Ishikawa (cell line): ENCODE measurements at regions not wholly inside any gene's neighbourhood (a gene's known extent, or its start where the extent isn't known, plus 50 kb on each side); places are given as distances from the start of the nearest gene placed in this dataset.

ENCODE experiments used
- CEBPB ChIP-seq: IDR thresholded peaks from 2 replicates; pipeline ENCODE4 v1.6.1; 2012
- CREB1 ChIP-seq: IDR thresholded peaks from 2 replicates; pipeline ENCODE4 v1.6.1; 2012; ENCODE audit warnings: low read depth
- TAF1 ChIP-seq: IDR thresholded peaks from 2 replicates; pipeline ENCODE4 v1.6.1; 2012; ENCODE audit warnings: low read depth, mild to moderate bottlenecking
- TCF12 ChIP-seq: IDR thresholded peaks from 2 replicates; pipeline ENCODE4 v1.6.1; 2012; ENCODE audit warnings: low read depth
- TF ChIP-seq, protein P1 (sequence below): IDR thresholded peaks from 2 replicates; pipeline ENCODE4 v1.6.1; 2012
- TF ChIP-seq, protein P2 (sequence below): IDR thresholded peaks from 2 replicates; pipeline ENCODE4 v1.6.1; 2012; ENCODE audit warnings: low read depth, mild to moderate bottlenecking

DNA sequence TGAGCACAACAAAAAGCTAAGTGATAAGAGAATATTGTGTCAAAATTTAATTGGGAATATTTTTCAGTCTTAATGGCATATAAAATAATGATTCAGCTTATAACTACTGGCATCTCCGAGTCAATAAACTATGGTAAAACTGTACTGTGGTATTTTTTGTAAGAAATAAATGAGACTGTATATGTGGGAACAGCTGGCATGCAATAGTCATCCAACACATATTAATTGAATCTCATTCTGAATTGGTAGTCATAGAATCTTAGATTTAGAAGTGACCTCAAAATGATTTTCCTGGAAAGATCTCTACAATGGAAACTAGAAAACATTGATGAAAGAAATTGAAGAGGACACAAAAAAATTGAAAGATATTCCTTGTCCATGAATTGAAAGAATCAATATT is 133.4 kb upstream of the SLC7A14 start:
- TF ChIP-seq TAF1, result no peak
- no peak for TF ChIP-seq TCF12
- TF ChIP-seq, protein P1, sequence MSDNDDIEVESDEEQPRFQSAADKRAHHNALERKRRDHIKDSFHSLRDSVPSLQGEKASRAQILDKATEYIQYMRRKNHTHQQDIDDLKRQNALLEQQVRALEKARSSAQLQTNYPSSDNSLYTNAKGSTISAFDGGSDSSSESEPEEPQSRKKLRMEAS, result no peak
- TF ChIP-seq, protein P2, sequence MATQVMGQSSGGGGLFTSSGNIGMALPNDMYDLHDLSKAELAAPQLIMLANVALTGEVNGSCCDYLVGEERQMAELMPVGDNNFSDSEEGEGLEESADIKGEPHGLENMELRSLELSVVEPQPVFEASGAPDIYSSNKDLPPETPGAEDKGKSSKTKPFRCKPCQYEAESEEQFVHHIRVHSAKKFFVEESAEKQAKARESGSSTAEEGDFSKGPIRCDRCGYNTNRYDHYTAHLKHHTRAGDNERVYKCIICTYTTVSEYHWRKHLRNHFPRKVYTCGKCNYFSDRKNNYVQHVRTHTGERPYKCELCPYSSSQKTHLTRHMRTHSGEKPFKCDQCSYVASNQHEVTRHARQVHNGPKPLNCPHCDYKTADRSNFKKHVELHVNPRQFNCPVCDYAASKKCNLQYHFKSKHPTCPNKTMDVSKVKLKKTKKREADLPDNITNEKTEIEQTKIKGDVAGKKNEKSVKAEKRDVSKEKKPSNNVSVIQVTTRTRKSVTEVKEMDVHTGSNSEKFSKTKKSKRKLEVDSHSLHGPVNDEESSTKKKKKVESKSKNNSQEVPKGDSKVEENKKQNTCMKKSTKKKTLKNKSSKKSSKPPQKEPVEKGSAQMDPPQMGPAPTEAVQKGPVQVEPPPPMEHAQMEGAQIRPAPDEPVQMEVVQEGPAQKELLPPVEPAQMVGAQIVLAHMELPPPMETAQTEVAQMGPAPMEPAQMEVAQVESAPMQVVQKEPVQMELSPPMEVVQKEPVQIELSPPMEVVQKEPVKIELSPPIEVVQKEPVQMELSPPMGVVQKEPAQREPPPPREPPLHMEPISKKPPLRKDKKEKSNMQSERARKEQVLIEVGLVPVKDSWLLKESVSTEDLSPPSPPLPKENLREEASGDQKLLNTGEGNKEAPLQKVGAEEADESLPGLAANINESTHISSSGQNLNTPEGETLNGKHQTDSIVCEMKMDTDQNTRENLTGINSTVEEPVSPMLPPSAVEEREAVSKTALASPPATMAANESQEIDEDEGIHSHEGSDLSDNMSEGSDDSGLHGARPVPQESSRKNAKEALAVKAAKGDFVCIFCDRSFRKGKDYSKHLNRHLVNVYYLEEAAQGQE, result no peak
- TF ChIP-seq CEBPB, result no peak
- no peak for TF ChIP-seq CREB1
